ENCODE measurements at regions not wholly inside any gene's neighbourhood (a gene's known extent, or its start where the extent isn't known, plus 50 kb on each side); places are given as distances from the start of the nearest gene placed in this dataset.

- TF ChIP-seq SIX5 (IDR thresholded peaks at IDR 0.05; ENCODE audit: low read depth, low read length) = no peak
These were observed 112.8 kb upstream of the IRX4 start (continued) for GRCh38 chr5:1995491-1995890.

Data from H1 (cell line).